ENCODE measurements at regions not wholly inside any gene's neighbourhood (a gene's known extent, or its start where the extent isn't known, plus 50 kb on each side); places are given as distances from the start of the nearest gene placed in this dataset.
"Not testable (repeated sequence)": the region's sequence is repeated elsewhere in the genome, so short reads cannot be mapped to it uniquely, and the experiment has no call there.

DNA sequence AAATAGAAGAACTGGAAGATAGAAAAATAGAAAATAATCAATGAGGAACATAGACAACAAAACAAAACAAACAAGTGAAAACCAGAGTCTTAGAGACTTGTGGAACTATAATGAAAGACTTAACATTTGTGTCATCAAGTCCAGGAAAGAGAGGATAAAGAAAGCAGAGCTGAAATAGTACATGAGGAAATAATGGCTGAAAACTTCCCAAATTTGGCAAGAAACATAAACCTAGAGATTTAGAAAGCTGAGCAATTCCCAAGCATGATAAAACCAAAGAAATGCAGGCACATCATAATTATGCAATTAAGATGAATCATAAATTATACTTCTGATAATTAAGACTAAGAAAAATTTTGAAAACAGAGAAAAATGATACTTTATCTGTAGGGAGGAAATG, 614.5 kb downstream of the ETS1 start:
- DNase-seq, result no peak

DNA sequence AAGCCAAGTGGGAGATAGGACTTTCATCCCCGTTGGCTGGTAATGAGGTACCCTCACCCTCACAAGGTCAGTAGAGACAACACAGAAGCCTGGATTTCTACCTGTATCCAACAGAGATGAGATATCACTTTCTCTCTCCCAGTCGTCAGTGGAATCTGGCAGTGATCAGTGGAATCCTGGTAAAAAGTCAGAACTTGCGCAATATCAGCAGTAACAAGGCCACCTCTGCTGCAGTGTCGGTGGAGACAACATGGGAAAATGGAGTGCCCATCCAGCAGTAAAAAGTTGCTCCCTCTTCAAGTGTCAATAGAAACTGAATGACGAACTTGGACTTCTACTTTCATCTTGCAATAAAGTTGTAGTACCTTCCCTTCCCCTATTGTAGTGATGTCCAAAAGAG, 615.9 kb downstream of the ETS1 start:
- no peak for DNase-seq

DNA sequence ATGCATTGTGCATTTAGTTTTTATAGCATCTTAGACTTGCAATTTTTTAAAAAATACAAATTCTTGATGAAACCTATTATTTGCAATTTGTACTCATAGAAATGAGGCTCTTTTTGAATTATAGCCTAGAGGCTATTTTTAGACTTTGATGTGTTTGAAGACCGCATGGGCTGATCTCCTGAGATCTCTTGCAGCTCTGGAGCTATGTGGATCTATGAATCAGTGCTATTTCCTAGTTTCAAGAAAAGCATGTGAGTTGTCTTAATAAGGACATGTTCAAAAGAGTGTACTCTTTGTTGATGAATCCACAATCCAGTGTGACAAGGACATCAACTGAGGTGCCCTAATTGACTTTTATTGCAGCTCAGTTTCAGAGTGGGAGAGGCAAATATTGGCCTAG, 620.5 kb downstream of the ETS1 start:
- DNase-seq, result no peak

DNA sequence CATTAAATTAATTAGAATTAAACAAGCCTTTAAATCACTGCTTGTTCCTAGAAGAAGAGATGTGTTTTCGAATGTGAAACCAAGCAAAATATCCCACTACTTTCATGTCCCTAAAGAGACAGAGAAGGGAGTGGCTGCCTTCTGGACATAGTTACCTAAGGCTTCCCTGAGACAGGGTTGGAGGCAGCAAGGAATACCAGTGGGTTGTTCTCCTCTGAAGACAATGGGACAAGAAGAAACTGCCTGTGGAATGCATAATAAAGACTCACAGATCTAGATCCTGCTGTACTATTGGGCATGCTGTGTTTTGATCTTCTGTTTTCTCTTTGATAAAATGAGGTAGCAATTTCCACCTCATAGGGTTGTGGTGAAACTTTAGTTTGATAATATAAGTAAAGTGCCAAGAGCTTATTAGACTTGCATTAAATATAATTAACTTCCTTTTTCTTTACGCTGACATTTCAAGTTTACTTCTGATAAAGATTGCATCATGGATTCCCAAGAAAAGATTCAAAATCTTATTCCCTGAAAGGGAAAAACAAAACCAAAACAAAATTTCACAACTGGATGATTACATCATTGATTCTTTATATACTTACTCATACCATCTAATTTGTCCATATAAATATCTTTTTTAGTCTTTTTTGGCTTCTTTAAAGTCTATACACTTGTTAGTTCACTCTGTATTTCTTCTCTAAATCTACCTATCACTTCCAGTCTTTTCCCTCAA, 621.3 kb downstream of the ETS1 start:
- DNase-seq, result no peak

DNA sequence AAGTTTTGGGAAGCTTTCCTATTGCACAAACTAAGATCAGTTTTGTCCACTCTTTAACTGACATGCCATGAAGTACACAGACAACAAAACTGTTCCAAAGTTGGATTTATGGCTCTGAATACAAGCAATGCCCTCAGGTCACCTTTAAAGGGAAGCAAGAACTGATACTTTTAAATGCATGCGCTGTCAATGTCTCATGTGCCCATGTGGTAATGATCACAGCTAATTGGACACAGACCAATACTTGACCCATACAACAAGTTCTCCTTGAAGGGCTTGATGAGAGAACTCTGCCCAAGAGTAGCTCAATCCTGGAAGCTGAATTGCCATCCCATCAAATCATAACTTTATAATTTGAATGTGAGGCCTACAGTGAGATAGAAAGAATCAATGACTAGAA, 624.9 kb downstream of the ETS1 start:
- no peak for DNase-seq

DNA sequence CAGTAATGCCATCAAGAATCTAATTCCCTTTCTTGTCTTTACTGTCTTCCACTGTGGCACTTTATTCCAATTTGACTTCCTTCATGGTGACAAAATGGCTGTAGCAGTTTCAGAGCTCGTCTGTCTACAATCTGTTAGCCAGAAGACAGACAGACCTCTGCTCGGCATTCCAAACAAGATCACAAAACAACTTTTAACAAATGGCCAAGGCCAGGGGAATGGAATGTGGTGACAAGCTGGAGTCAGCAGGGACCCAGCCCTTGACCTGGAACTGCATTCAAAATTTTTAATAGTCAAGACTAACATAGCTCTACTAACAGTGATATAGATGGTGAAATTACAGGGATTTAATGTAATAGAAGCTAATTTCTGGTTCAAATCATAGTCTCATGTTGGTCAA, 637.2 kb downstream of the ETS1 start:
- DNase-seq, result no peak

DNA sequence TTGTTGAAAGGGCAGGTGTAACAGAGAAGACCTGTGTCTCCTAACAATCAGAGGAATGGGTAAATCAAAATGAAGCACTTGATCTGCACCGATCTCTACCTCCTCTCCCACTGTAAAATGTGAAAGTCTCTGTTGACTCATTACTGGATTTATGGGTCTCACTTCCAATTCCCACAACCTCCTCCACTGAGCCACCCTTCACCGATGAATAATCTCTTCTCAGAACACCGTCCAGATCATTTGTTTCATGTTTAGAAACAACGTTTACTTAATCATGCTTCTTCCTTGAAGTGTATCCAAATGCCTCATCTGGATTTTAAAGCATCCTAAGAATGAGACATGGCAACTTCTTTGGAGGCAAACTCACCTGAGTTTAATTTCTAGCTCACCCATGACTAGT, 643.6 kb downstream of the ETS1 start:
- DNase-seq, result no peak

- DNase-seq, result no peak
Observed at GRCh38 chr11:127943152-127943551, 644.2 kb downstream of the ETS1 start.

GRCh38 chr11:127941554-127941953, 645.8 kb downstream of the ETS1 start:
- not testable (repeated sequence) for DNase-seq

- DNase-seq, result no peak
Observed at GRCh38 chr11:127939000-127939399, 648.4 kb downstream of the ETS1 start.

- no peak for DNase-seq
Observed at GRCh38 chr11:127935081-127935480, 652.3 kb downstream of the ETS1 start.

- DNase-seq, result not testable (repeated sequence)
Observed at GRCh38 chr11:127933961-127934360, 653.4 kb downstream of the ETS1 start.

- DNase-seq, result no peak
Observed at GRCh38 chr11:127931803-127932202, 655.6 kb downstream of the ETS1 start.

- no peak for DNase-seq
Observed at GRCh38 chr11:127926721-127927120, 660.6 kb downstream of the ETS1 start.

DNA sequence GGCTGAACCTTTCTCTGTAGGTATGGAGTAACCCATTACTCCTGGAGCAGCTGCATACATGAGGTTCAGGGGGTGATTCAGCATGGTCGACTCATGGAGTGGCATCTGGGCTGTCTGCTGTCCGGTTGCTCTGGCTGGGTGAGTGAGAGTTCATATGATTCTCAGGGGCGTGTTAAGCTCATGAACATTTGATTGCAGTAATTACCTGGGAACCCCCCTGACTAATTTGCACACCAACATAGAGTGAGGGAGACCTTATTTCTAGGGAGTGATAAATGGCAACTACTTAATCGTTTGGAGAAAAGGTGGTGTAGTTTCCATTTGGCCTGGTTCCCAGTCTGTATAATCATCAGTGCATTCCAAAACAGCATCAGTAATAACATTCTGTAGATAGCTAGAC, 661.9 kb downstream of the ETS1 start:
- peak in 1 of 3 donors; percentile 2 for DNase-seq

- peak in 1 of 3 donors; percentile 75 for DNase-seq
Observed at GRCh38 chr11:127919206-127920000, 668.0 kb downstream of the ETS1 start.

DNA sequence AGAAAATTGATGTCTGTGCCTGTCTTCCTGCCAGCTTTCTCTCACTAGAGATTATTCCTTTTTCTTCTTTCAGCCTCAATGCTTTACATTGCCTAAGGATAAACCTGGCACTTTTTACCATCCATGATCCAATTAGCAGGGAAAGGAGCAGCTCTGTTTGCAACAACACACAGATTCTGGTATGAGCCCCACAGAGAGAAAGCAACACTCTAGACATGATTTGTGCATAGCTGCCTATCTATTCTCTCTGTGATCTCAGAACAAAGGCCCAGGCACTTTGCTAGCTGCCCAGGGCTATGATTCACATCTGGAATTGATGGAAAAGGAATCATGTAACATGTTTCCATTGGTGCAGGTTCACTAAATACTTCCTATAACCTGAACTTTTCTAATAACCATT, 685.0 kb downstream of the ETS1 start:
- DNase-seq, result no peak

DNA sequence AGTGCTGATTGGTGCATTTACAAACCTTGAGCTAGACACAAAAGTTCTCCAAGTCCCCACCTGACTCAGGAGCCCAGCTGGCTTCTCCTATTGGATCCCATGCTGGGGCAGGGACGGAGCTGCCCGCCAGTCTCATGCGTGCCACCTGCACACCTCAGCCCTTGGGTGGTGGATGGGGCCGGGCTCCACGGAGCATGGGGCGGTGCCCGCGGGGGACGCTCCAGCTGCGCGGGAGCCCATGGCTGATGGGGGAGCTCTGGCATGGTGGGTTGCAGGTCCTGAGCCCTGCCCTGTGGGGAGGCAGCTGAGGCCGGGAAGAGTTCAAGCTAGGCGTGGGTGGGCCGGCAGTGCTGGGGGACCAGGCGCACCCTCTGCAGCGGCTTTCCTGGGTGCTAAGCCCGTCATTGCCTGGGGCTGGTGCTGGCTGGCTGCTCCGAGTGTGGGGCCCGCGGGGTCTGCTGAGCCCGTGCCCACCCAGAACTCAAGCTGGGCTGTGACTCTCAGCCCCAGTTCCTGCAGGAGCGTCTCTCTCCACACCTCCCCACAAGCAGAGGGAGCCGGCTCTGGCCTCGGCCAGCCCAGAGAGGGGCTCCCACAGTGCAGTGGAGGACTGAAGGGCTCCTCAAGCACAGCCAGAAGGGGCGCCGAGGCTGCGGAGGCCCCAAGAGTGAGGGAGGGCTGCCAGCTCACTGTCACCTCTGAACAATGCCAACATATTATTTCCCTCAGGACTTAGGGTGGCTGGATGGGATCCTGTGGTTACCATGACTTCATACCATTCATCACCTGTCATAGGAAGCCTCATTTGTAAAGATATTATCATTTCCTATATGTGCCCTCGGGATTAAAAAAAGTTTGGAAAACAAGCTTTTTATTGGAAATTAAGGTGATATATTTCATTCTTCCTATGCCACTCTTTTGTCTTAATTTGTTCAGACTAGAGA, 688.7 kb downstream of the ETS1 start:
- no peak for DNase-seq

DNA sequence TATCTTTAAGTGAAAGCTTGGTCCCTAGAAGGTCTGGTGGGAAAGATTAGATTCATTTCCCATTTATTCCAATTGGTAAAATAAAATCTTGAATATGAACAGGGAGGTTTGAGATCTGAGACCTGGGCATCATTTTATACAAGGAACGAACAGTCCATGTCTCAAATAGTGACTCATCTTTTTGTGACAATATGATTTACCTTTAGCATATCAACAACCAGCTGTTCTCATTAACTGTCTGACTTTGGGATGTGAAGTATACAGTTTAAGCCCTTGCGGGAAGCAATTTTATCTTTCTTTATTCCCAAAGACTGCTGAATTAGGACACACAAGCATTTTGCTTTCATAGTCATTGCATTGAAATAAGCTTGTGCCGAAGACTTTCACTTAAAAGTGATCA, 691.6 kb downstream of the ETS1 start:
- no peak for DNase-seq

- DNase-seq, result no peak
Observed at GRCh38 chr11:127894316-127894715, 693.0 kb downstream of the ETS1 start.

DNA sequence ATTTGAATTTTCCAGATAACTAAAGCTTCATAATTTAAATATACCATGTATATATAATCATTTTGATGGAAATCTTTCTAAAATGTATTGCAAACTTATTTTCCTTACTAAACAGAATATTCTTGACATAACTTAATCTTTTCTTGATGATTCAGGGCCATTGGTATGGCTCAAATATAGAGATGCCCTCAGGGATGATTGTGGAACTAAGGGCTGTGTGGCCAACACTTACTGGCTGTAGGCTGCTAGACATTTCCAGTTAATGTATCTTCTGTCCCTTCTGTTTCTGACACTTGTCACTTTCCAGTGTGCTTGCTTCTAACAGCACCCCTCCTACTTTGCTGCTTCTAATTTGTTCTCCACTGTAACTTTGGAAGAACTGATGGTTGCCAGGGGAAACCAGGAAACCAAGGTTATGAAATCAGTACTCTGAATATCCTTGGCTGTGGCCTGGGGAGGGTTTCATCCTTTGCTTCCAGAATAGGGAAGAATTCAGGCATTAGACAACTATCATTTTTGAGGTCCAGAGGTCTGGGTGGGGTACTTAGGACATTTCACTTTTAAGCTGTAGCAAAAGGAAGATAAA, 697.2 kb downstream of the ETS1 start:
- DNase-seq, result no peak

DNA sequence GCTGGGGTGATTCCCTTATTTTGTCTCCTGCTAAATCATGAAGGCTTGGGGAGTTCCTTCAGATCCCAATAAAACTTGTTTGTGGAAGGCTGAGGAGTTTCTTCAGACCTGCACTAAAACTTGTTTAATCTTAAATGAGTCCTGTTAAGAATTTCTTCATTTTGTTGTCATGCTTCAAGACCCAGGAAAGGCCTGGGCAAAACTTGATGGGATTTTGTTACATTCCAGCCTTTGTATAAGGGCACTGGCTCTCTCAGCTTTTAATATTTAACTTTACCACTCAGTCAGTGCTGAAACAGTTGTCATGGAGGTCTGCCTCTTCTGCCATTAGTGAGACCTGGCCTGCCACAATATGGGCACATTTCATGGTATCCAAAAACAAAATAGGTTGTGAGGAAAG, 699.0 kb downstream of the ETS1 start:
- DNase-seq, result no peak

Data from muscle of back (tissue), 3 donors.